ENCODE measurements at regions not wholly inside any gene's neighbourhood (a gene's known extent, or its start where the extent isn't known, plus 50 kb on each side); places are given as distances from the start of the nearest gene placed in this dataset.

DNA sequence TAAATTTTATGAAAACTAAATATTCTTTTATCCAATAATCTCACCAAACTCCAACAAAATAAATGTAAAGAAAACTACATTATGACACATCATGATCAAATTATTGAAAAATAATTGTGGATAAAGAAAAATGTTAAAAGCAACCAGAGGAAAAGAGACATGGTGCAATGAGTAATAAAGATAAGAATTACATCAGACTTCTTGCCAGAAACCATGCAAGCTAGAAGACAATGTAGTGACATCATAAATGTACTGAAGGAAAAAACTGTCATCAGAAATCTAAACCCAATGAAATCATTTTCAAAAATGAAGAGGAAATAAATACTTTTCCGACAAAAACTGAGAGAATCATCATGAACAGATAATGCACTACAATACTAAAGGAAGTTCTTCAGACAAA lies 135.9 kb upstream of the EOLA2 start:
- H3K4me3 ChIP-seq (replicated peaks; ENCODE audit: insufficient read depth, low read length) = no peak overlapping the region
- no peak for DNase-seq (ENCODE audit: low read depth in 1 of 2, low spot score in 1 of 2)

DNA sequence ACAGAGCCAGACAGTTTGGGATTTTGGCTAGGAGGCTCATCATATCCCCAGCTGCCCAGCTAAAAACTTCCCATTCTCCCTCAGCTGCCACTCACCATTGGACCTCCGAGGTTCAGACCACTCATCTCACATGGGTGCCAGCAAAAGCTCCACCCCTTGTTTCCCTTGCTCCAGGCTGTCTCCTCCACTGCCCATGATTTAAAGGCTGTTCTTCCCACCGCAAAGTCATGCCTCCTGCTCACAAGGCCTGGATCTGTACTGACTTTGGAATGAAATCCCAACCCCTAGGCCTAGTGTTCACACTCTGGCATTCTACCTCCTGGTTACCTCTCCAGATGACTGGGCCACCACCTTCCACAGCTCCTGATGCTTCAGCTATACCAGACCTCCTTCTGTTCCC lies 142.2 kb upstream of the EOLA2 start:
- TF ChIP-seq POLR2AphosphoS5 (IDR thresholded peaks at IDR 0.05; ENCODE audit: low read depth) (no peak), GABPA (IDR thresholded peaks at IDR 0.05; ENCODE audit: low read depth) (no peak), SPI1 (IDR thresholded peaks at IDR 0.05; ENCODE audit: borderline replicate concordance, low read depth) (no peak)
- TF ChIP-seq, protein P1, sequence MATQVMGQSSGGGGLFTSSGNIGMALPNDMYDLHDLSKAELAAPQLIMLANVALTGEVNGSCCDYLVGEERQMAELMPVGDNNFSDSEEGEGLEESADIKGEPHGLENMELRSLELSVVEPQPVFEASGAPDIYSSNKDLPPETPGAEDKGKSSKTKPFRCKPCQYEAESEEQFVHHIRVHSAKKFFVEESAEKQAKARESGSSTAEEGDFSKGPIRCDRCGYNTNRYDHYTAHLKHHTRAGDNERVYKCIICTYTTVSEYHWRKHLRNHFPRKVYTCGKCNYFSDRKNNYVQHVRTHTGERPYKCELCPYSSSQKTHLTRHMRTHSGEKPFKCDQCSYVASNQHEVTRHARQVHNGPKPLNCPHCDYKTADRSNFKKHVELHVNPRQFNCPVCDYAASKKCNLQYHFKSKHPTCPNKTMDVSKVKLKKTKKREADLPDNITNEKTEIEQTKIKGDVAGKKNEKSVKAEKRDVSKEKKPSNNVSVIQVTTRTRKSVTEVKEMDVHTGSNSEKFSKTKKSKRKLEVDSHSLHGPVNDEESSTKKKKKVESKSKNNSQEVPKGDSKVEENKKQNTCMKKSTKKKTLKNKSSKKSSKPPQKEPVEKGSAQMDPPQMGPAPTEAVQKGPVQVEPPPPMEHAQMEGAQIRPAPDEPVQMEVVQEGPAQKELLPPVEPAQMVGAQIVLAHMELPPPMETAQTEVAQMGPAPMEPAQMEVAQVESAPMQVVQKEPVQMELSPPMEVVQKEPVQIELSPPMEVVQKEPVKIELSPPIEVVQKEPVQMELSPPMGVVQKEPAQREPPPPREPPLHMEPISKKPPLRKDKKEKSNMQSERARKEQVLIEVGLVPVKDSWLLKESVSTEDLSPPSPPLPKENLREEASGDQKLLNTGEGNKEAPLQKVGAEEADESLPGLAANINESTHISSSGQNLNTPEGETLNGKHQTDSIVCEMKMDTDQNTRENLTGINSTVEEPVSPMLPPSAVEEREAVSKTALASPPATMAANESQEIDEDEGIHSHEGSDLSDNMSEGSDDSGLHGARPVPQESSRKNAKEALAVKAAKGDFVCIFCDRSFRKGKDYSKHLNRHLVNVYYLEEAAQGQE (IDR thresholded peaks at IDR 0.05; ENCODE audit: insufficient replicate concordance, low read depth) = no peak
- TF ChIP-seq, protein P2, sequence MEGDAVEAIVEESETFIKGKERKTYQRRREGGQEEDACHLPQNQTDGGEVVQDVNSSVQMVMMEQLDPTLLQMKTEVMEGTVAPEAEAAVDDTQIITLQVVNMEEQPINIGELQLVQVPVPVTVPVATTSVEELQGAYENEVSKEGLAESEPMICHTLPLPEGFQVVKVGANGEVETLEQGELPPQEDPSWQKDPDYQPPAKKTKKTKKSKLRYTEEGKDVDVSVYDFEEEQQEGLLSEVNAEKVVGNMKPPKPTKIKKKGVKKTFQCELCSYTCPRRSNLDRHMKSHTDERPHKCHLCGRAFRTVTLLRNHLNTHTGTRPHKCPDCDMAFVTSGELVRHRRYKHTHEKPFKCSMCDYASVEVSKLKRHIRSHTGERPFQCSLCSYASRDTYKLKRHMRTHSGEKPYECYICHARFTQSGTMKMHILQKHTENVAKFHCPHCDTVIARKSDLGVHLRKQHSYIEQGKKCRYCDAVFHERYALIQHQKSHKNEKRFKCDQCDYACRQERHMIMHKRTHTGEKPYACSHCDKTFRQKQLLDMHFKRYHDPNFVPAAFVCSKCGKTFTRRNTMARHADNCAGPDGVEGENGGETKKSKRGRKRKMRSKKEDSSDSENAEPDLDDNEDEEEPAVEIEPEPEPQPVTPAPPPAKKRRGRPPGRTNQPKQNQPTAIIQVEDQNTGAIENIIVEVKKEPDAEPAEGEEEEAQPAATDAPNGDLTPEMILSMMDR (IDR thresholded peaks at IDR 0.05; ENCODE audit: insufficient read depth, low read length) = no peak
- DNase-seq (ENCODE audit: low read depth in 1 of 2, low spot score in 1 of 2) = no peak
- H3K4me3 ChIP-seq (replicated peaks; ENCODE audit: insufficient read depth, low read length) = no peak overlapping the region
- no peak overlapping the region for H3K27ac ChIP-seq (replicated peaks)
- H3K27me3 ChIP-seq (ENCODE audit: insufficient read depth, poor library complexity, severe bottlenecking) = no peaks in the 10 kb centered on the region

More for the DNA sequence above, 135.9 kb upstream of the EOLA2 start:
- TF ChIP-seq POLR2AphosphoS5 (IDR thresholded peaks at IDR 0.05; ENCODE audit: low read depth) (no peak), GABPA (IDR thresholded peaks at IDR 0.05; ENCODE audit: low read depth) (no peak), SPI1 (IDR thresholded peaks at IDR 0.05; ENCODE audit: borderline replicate concordance, low read depth) (no peak)
- TF ChIP-seq, protein P1 (IDR thresholded peaks at IDR 0.05; ENCODE audit: insufficient replicate concordance, low read depth) = no peak
- TF ChIP-seq, protein P2 (IDR thresholded peaks at IDR 0.05; ENCODE audit: insufficient read depth, low read length) = no peak
- Histone ChIP-seq H3K27me3 (ENCODE audit: insufficient read depth, poor library complexity, severe bottlenecking) (no peaks in the 10 kb centered on the region), H3K27ac (replicated peaks) (no peak overlapping the region)

DNA sequence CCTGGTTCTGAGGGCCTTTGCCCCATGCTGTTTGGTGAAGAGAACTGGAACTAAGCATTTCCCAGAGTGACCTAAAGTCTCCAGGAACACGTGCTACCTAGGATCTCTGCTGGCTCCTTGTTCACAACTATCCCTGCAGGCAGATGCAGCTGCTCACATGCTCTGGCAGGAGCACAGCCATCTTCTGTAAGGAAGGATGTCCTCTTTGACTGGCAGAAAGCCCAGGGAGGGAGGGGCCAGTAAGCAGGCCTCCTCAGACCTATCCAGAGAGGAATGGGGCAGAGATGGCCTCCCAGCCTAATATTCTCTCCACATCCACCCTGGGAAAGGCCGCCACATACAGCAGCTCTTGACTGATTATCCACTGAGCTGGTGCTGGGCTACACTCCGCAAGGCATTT lies 142.8 kb upstream of the EOLA2 start:
- TF ChIP-seq GABPA (IDR thresholded peaks at IDR 0.05; ENCODE audit: low read depth) = no peak
- no peak for TF ChIP-seq POLR2AphosphoS5 (IDR thresholded peaks at IDR 0.05; ENCODE audit: low read depth)
- TF ChIP-seq SPI1 (IDR thresholded peaks at IDR 0.05; ENCODE audit: borderline replicate concordance, low read depth) = no peak
- TF ChIP-seq, protein P2 (IDR thresholded peaks at IDR 0.05; ENCODE audit: insufficient read depth, low read length) = no peak
- TF ChIP-seq, protein P1 (IDR thresholded peaks at IDR 0.05; ENCODE audit: insufficient replicate concordance, low read depth) = no peak
- H3K4me3 ChIP-seq (replicated peaks; ENCODE audit: insufficient read depth, low read length) = no peak overlapping the region
- H3K27ac ChIP-seq (replicated peaks) = no peak overlapping the region
- DNase-seq (ENCODE audit: low read depth in 1 of 2, low spot score in 1 of 2) = no peak
- no peaks in the 10 kb centered on the region for H3K27me3 ChIP-seq (ENCODE audit: insufficient read depth, poor library complexity, severe bottlenecking)
